ENCODE measurements at regions not wholly inside any gene's neighbourhood (a gene's known extent, or its start where the extent isn't known, plus 50 kb on each side); places are given as distances from the start of the nearest gene placed in this dataset.

DNA sequence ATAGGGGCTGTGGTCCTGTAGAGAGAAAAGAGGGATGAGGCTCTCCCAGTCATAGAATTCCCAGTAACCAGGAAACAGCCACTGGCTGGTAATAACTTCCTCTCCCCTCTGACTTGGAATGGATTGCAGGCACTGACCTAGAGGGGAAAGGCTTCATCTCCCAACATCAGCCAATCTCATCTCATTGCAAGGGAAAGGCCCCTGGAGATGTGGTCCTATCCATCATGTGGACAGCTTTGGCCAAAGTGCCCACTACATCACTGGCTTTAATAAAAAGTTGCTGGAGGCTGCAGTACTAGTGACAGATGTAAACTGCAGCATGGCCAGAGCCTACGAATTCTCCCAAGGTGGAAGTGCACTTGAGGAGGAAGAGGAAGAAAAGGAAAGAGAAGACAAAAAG, 820.5 kb upstream of the CELF4 start:
- H3K36me3 ChIP-seq (ENCODE audit: insufficient read depth): no peaks in the 10 kb centered on the region
- no peak overlapping the region for H3K4me3 ChIP-seq
- no peaks in the 10 kb centered on the region for H3K4me1 ChIP-seq (ENCODE audit: insufficient read depth)
- no peak for TF ChIP-seq ZNF114 (CRISPR knock-in tag; IDR thresholded peaks at IDR 0.05)
- TF ChIP-seq POLR2AphosphoS5 (IDR thresholded peaks at IDR 0.05; ENCODE audit: low read depth): no peak
- TF ChIP-seq, protein P1, sequence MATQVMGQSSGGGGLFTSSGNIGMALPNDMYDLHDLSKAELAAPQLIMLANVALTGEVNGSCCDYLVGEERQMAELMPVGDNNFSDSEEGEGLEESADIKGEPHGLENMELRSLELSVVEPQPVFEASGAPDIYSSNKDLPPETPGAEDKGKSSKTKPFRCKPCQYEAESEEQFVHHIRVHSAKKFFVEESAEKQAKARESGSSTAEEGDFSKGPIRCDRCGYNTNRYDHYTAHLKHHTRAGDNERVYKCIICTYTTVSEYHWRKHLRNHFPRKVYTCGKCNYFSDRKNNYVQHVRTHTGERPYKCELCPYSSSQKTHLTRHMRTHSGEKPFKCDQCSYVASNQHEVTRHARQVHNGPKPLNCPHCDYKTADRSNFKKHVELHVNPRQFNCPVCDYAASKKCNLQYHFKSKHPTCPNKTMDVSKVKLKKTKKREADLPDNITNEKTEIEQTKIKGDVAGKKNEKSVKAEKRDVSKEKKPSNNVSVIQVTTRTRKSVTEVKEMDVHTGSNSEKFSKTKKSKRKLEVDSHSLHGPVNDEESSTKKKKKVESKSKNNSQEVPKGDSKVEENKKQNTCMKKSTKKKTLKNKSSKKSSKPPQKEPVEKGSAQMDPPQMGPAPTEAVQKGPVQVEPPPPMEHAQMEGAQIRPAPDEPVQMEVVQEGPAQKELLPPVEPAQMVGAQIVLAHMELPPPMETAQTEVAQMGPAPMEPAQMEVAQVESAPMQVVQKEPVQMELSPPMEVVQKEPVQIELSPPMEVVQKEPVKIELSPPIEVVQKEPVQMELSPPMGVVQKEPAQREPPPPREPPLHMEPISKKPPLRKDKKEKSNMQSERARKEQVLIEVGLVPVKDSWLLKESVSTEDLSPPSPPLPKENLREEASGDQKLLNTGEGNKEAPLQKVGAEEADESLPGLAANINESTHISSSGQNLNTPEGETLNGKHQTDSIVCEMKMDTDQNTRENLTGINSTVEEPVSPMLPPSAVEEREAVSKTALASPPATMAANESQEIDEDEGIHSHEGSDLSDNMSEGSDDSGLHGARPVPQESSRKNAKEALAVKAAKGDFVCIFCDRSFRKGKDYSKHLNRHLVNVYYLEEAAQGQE (IDR thresholded peaks at IDR 0.05; ENCODE audit: unreplicated experiment): no peak
- TF ChIP-seq, protein P2, sequence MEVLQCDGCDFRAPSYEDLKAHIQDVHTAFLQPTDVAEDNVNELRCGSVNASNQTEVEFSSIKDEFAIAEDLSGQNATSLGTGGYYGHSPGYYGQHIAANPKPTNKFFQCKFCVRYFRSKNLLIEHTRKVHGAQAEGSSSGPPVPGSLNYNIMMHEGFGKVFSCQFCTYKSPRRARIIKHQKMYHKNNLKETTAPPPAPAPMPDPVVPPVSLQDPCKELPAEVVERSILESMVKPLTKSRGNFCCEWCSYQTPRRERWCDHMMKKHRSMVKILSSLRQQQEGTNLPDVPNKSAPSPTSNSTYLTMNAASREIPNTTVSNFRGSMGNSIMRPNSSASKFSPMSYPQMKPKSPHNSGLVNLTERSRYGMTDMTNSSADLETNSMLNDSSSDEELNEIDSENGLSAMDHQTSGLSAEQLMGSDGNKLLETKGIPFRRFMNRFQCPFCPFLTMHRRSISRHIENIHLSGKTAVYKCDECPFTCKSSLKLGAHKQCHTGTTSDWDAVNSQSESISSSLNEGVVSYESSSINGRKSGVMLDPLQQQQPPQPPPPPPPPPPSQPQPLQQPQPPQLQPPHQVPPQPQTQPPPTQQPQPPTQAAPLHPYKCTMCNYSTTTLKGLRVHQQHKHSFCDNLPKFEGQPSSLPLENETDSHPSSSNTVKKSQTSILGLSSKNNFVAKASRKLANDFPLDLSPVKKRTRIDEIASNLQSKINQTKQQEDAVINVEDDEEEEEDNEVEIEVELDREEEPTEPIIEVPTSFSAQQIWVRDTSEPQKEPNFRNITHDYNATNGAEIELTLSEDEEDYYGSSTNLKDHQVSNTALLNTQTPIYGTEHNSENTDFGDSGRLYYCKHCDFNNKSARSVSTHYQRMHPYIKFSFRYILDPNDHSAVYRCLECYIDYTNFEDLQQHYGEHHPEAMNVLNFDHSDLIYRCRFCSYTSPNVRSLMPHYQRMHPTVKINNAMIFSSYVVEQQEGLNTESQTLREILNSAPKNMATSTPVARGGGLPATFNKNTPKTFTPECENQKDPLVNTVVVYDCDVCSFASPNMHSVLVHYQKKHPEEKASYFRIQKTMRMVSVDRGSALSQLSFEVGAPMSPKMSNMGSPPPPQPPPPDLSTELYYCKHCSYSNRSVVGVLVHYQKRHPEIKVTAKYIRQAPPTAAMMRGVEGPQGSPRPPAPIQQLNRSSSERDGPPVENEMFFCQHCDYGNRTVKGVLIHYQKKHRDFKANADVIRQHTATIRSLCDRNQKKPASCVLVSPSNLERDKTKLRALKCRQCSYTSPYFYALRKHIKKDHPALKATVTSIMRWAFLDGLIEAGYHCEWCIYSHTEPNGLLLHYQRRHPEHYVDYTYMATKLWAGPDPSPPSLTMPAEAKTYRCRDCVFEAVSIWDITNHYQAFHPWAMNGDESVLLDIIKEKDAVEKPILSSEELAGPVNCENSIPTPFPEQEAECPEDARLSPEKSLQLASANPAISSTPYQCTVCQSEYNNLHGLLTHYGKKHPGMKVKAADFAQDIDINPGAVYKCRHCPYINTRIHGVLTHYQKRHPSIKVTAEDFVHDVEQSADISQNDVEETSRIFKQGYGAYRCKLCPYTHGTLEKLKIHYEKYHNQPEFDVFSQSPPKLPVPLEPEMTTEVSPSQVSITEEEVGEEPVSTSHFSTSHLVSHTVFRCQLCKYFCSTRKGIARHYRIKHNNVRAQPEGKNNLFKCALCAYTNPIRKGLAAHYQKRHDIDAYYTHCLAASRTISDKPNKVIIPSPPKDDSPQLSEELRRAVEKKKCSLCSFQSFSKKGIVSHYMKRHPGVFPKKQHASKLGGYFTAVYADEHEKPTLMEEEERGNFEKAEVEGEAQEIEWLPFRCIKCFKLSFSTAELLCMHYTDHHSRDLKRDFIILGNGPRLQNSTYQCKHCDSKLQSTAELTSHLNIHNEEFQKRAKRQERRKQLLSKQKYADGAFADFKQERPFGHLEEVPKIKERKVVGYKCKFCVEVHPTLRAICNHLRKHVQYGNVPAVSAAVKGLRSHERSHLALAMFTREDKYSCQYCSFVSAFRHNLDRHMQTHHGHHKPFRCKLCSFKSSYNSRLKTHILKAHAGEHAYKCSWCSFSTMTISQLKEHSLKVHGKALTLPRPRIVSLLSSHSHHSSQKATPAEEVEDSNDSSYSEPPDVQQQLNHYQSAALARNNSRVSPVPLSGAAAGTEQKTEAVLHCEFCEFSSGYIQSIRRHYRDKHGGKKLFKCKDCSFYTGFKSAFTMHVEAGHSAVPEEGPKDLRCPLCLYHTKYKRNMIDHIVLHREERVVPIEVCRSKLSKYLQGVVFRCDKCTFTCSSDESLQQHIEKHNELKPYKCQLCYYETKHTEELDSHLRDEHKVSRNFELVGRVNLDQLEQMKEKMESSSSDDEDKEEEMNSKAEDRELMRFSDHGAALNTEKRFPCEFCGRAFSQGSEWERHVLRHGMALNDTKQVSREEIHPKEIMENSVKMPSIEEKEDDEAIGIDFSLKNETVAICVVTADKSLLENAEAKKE (CRISPR knock-in tag; IDR thresholded peaks at IDR 0.05): no peak
- TF ChIP-seq NANOG (IDR thresholded peaks at IDR 0.05; ENCODE audit: borderline replicate concordance): no peak
- no peak for TF ChIP-seq JUNB (IDR thresholded peaks at IDR 0.05; ENCODE audit: unreplicated experiment)
- TF ChIP-seq EZH2phosphoT487 (IDR thresholded peaks at IDR 0.05; ENCODE audit: unreplicated experiment): no peak
- TF ChIP-seq EZH2 (IDR thresholded peaks at IDR 0.05; ENCODE audit: low read depth, unreplicated experiment): no peak
- TF ChIP-seq CREB1 (CRISPR knock-in tag; IDR thresholded peaks at IDR 0.05; ENCODE audit: low read depth): no peak
- TF ChIP-seq, protein P3, sequence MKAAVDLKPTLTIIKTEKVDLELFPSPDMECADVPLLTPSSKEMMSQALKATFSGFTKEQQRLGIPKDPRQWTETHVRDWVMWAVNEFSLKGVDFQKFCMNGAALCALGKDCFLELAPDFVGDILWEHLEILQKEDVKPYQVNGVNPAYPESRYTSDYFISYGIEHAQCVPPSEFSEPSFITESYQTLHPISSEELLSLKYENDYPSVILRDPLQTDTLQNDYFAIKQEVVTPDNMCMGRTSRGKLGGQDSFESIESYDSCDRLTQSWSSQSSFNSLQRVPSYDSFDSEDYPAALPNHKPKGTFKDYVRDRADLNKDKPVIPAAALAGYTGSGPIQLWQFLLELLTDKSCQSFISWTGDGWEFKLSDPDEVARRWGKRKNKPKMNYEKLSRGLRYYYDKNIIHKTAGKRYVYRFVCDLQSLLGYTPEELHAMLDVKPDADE (IDR thresholded peaks at IDR 0.05): no peak
- TF ChIP-seq, protein P4, sequence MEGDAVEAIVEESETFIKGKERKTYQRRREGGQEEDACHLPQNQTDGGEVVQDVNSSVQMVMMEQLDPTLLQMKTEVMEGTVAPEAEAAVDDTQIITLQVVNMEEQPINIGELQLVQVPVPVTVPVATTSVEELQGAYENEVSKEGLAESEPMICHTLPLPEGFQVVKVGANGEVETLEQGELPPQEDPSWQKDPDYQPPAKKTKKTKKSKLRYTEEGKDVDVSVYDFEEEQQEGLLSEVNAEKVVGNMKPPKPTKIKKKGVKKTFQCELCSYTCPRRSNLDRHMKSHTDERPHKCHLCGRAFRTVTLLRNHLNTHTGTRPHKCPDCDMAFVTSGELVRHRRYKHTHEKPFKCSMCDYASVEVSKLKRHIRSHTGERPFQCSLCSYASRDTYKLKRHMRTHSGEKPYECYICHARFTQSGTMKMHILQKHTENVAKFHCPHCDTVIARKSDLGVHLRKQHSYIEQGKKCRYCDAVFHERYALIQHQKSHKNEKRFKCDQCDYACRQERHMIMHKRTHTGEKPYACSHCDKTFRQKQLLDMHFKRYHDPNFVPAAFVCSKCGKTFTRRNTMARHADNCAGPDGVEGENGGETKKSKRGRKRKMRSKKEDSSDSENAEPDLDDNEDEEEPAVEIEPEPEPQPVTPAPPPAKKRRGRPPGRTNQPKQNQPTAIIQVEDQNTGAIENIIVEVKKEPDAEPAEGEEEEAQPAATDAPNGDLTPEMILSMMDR (conservative IDR thresholded peaks at IDR 0.05; ENCODE audit: low read depth in 2 of 2): no peak
- no peaks in the 10 kb centered on the region for H3K27me3 ChIP-seq (ENCODE audit: insufficient read depth)
- H3F3A ChIP-seq (replicated peaks; ENCODE audit: low read depth): no peaks in the 10 kb centered on the region
- Mint-ChIP-seq H3K36me3 (ENCODE audit: low read depth) (no peaks in the 10 kb centered on the region), H3K4me1 (no peaks in the 10 kb centered on the region), H3K9me3 (no peaks in the 10 kb centered on the region), H3K27ac (no peak overlapping the region), H3K4me3 (no peak overlapping the region), H3K27me3 (ENCODE audit: insufficient read depth, low read depth, poor library complexity) (peaks cover 3% of the 10 kb centered on the region)
- no peaks in the 10 kb centered on the region for H3K9me2 ChIP-seq (ENCODE audit: insufficient read depth)
- no peak overlapping the region for H3K4me2 ChIP-seq
- DNase-seq (ENCODE audit: low spot score): no peak
- no peak for ATAC-seq
- no peak overlapping the region for H2AFZ ChIP-seq
- H3K27ac ChIP-seq (ENCODE audit: low read depth): no peak overlapping the region
- H3K79me2 ChIP-seq (replicated peaks; ENCODE audit: insufficient read depth): no peaks in the 10 kb centered on the region
- no peaks in the 10 kb centered on the region for H4K20me1 ChIP-seq (replicated peaks; ENCODE audit: insufficient read depth)

Data from GM23338 (cell line).